Suppressor macrophage (primary cell): ENCODE measurements at regions not wholly inside any gene's neighbourhood (a gene's known extent, or its start where the extent isn't known, plus 50 kb on each side); places are given as distances from the start of the nearest gene placed in this dataset.

Experiments
- DNase-seq, 4 experiments: peaks; one replicate each; pipeline ENCODE4 v3.0.0-alpha.2; 2020 to 2022

GRCh38 chr11:111091321-111091938 lies 154.1 kb upstream of the POU2AF2 start:
- DNase-seq: no peak

DNA sequence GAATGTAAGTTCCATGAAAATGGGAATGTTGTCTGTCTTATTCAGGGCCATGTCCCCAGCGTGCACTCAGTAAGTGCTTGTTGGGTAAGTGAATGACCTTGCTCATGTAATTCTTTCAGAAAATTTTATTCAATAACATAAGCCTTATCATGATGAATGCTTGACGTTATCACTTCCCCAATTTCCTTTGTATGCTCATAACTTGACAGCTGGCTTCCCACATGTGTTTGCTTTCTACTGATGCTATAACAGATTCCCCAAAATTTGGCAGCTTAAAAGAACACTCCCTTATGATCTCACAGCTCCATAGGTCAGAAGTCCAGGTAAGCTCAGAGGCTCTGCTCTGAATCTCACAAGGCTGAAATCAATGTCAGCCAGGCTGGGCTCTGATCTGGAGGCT lies 155.8 kb upstream of the POU2AF2 start:
- DNase-seq: peak in 2 of 4 experiments; percentile 9 to 10

- DNase-seq: no peak
Observed at GRCh38 chr11:111088847-111089355, 156.6 kb upstream of the POU2AF2 start.

DNA sequence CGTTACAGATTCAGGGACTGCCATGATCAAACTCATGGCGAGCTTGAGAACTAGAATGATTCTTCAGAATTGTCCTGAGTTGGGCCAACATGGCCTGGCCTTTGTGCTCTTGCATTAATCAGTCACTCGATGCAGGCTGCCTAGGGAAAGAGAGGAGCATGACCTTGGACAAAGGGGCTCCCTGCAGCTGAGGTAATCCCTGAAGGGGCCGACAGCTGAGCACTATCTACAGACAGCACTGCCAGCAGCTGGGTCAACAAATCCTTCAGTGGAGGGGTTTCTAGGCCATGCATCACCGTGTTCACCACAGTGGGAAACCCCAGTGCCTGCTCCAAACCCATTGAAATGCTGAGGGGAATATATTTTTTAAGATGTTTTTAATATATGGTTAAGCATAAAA lies 159.5 kb upstream of the POU2AF2 start:
- DNase-seq: no peak

GRCh38 chr11:111082664-111083063 lies 162.9 kb upstream of the POU2AF2 start:
- DNase-seq: no peak

- no peak for DNase-seq
Observed at GRCh38 chr11:111081021-111081511, 164.5 kb upstream of the POU2AF2 start.

GRCh38 chr11:111077530-111078322 lies 167.8 kb upstream of the POU2AF2 start:
- no peak for DNase-seq

DNA sequence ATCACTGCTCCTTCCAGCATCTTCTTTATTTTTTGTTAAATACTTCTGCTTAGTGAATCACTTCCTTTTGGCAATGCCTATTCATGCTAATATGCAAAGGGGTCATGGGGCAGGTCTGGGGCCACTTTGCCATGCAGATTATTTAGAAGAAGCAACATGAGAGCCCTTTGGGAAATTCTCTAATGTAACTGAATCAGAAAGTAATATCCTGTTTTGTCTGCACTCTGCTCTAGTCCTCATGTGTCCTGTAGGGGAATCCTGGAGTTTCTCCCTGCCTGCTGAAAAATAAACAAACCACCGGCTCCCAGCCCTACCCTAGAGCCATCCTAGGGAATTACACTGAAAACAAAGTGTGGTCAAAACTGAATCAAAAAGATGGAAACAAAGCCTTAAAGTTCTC lies 176.5 kb upstream of the POU2AF2 start:
- DNase-seq: peak; percentile 29 to 55 (median 44)

GRCh38 chr11:111067994-111068393 lies 177.5 kb upstream of the POU2AF2 start:
- DNase-seq: no peak

GRCh38 chr11:111066846-111067245 lies 178.7 kb upstream of the POU2AF2 start:
- no peak for DNase-seq

DNA sequence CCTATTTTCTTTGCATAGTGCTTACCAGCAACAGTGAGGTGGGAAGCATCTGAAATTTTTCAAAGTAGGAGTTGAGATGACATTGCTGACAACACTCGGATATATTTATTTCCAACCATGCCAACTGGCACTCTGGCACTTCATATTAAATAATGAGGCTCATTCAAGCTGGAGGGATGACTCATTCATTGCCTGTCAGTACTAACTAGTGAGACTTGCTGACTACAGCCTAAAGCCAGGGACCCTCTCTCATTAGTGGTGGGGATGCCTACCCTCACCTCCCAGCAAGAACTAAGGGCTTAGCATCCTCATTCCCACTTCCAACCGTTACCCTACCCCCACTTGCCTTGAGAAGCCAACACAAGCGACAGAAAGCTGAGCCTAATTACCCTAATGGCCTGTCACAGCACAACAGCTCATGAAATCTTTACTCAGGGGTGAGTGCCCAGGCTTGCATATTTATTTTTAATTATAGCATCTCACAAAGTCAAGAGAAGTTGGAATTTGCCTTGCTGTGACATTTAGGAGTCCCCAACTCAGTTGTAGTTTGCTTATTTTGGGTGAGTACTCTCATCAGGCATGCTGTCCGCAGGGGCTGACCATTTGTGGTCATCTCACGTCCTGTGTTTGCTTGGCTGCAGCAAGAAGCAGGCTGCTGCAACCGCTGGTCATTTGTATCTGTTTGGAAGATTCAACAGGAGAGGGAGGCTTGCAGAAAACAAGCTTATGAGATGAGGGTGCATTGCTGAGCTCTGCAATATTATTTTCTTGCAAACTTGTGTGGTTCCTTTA lies 181.6 kb upstream of the POU2AF2 start:
- no peak for DNase-seq

DNA sequence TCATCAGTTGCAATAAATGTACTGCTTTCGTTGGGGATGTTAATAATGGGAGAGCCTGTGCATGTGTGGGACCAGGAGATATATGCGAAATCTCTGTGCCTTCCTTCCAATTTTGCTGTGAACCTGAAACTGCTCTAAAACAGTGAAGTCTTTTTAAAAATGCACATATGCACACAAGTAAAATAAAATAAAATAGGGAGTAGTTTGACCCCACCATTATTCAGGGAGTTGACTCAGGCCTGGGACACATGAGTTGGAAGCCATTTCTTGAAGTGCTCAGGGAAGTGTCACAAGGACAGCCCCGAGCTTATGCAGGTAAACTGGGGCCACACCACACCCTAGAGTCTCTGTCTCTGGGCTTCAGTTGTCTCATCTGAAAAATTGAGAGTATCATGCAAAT lies 183.1 kb upstream of the POU2AF2 start:
- DNase-seq: no peak

GRCh38 chr11:111059726-111060125 lies 185.8 kb upstream of the POU2AF2 start:
- no peak for DNase-seq

DNA sequence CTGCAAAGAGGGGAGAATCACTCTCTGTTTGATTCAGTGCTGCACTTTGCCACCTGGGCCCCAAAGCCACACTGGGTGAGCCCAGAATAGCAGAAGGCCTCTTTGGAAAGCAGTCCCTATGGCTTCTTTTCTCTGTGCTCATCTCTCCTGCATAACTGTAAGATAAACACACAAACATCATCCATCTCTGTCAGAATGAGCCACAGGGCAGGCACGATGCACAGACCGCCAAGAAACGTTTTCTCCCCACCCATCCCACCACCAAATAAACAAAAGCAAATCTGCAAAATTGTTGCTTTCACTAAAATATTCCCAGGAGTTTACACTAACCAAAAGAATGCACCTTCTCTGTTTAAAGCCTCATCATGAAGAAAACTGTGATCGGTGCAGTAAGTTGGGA lies 196.4 kb upstream of the POU2AF2 start:
- DNase-seq: no peak

- no peak for DNase-seq
Observed at GRCh38 chr11:111047374-111047773, 198.2 kb upstream of the POU2AF2 start.

- peak in 2 of 4 experiments; percentile 6 to 12 for DNase-seq
Observed at GRCh38 chr11:111046291-111046690, 199.2 kb upstream of the POU2AF2 start.

DNA sequence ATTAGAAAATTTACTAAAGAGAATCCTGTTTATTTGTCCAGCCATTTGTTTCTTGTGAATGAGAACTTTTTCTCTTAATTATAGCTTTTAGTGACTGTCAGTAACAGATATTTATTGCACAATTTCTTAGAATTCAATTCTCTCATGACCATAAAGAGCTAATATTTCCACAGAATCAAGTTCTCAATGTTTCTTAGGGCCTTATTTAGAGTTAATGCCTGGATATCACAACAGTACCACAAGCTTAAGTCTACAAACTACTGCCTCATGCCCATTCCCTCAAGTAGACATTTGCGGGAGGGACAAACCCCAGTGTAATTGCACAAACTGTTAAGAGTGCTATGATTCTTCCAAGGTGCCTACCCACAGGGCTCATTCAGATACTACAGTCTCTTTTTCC lies 199.7 kb upstream of the POU2AF2 start:
- DNase-seq: no peak

- no peak for DNase-seq
Observed at GRCh38 chr11:111045407-111045803, 200.1 kb upstream of the POU2AF2 start.

DNA sequence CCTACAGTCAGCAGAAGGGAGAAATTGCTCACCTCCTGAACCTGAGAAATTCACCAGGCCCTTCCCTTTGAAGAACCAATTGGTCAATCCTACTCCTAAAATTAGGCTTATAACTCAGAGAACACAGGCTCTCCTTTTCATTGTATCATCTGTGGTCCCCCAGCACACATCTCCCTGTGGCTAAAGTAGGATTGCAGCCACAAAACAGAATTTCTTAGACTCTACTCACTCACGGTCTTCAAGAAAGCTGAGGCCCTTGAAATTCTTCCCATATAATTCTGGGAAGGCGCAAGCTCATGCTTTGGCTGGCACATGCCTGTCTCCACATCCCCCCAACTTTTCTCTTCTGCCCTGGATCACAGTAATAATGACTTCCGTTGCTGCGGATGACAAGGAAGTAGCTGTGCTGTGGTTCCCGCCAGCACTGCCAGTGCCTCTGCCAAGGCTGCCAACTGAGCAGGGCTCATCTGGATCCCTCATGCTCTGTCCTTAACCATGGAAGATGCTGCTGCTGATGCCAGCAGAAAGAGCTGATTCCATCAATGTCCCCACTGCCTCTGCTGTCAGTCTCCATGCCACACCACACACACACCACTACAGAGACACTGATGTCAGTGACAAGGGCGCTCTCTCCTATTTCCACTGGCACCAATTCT lies 200.6 kb upstream of the POU2AF2 start:
- peak in 2 of 4 experiments; percentile 7 to 25 for DNase-seq

DNA sequence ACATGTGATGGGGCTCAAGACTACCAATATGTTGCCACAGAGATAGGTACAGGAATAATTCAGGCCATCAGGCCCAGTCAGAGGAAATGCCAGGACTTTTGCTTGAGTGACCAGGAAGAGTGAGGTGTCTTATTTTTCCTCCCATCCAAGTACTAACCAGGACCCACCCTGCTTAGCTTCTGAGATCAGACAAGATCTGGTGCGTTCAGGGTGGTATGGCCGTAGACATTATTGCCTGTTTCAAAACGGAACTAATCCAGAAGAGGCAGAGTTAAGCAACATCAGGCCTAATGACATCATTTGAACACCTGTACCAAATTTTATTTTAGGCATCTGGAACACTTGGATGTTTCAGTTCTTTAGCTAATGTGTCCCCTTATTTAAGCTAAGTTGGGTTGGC lies 205.5 kb upstream of the POU2AF2 start:
- no peak for DNase-seq

DNA sequence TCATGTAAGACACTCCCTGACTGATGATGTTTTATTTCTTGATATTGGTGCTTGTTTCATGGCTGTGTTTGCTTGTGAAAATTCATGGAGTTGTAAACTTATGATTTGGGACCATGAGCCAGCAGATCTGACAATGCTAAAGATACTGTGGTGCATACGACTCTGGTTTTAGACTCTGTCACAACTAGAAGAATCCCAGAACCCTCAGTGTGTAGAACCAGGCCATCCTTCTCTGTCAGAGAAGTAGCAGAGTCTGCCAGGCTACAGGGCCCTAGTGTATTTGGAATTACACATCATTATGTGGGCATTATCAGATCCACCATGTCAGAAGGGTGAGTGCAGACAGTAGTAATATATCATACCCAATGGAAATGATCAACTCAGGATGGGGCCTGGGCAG lies 209.8 kb upstream of the POU2AF2 start:
- DNase-seq: no peak

GRCh38 chr11:111026241-111026640 lies 219.3 kb upstream of the POU2AF2 start:
- DNase-seq: peak in 1 of 4 experiments; percentile 20

- peak in 2 of 4 experiments; percentile 13 to 32 for DNase-seq
Observed at GRCh38 chr11:111021131-111021530, 224.4 kb upstream of the POU2AF2 start.
